ENCODE measurements at regions not wholly inside any gene's neighbourhood (a gene's known extent, or its start where the extent isn't known, plus 50 kb on each side); places are given as distances from the start of the nearest gene placed in this dataset.
"Not testable (repeated sequence)": the region's sequence is repeated elsewhere in the genome, so short reads cannot be mapped to it uniquely, and the experiment has no call there.

DNA sequence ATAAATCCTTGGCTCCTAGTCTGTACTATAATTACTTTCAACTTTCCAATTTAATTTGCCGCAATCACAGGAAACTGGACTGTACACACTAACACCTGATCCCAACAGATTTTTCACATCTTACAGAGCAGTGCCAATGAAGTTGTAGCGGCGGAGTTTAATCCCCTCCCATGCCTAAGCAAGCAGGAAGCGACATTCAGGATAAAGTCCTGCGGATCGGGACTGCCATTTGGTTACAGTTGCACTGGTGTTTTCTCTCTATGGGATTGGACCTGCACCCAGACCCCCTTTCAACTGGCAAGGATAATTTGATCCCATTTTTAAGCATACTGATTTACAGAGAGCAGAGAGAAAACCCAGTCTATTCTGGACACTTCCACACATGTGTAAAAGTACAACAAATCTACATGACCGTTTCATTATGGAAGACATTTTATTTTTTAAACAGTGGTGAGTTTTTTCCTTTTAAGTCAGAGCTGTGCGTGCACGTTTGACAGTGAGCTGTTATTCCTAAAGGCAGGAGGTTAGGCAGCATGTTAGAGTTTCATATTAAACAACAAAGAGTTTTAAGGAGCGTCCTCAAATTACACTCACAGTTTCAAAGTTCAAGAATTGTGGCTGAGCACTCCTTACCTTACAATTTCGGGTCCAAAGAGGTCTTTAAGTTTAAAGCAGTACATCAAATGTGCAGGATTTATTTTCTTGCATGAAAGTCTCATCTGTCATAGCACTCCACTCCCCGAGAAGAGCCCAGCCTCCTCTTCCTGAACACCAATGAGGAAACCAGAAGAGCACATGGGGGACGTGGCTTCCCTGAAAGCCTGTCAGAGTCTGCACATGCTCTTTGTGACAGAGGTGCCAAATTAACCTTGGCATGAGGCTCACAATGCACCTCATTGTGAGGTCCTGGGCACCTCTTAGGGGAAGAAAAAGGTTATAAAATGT lies 141.6 kb upstream of the RFC3 start:
- DNase-seq: no peak

DNA sequence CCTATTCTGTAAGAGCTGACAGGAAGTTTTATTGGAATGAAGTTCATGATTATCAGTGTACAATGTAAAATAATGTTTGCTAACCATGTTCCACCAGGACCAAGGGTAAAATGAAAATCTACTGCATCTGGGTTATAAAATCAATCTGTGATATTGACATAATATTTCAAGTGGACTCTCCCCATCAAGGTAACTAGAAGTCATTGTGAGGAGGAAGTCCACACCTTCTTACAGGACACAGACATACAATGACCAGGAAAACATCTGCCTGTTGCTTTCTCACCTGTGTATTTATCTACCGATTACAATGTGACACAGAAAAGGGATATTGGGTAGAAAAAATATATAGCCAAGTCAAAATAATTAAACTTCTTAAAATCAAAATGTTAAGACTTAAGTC lies 140.7 kb upstream of the RFC3 start:
- DNase-seq: no peak

GRCh38 chr13:33678084-33678483 lies 139.9 kb upstream of the RFC3 start:
- DNase-seq: no peak

- DNase-seq: no peak
Observed at GRCh38 chr13:33678906-33679657, 138.9 kb upstream of the RFC3 start.

DNA sequence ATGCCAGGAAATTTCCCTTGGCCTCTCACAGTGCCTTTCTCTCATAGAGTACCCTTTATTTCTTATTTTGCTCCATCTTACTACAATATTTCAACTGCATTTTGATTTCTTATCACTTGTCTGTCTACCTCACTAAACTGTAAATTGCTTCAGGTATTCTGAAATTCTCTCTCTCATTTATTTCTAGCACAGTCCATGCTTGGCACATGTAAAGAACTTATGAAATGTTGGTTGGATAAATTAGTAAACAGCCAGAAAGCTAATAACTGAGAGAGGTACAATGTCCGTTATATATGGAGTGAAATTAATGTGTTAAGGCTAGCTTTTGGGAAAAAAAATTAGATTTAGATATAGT lies 138.3 kb upstream of the RFC3 start:
- DNase-seq: no peak

GRCh38 chr13:33682020-33682564 lies 135.9 kb upstream of the RFC3 start:
- DNase-seq: no peak

DNA sequence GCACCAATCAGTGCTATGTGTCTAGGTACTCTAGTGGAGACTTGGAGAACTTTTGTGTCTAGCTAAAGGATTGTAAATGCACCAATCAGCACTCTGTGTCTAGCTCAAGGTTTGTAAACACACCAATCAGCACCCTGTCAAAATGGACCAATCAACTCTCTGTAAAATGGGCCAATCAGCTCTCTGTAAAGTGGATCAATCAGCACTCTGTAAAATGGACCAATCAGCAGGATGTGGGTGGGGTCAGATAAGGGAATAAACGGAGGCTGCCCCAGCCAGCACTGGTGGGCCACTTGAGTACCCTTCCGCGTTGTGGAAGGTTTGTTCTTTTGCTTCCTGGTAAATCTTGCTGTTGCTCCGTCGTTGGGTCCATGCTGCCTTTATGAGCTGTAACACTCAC lies 135.3 kb upstream of the RFC3 start:
- DNase-seq: not testable (repeated sequence)

DNA sequence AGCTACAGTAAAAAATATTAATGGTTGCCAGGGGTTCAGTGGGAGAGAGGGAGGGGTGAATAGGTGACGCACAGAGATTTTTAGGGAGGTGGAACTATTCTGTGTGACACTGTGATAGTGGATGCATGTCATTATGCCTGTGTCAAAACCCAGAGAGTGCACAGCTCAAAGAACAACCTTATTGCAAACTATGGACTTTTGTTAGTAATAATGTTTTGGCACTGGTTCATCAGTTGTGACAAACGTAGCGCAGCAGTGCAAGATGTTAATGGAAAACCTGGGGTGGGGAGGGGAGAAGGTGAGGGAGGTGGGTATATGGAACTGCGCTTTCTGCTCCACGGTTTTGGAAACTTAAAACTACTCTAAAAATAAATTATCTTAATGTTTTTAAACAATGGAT lies 134.6 kb upstream of the RFC3 start:
- DNase-seq: no peak

DNA sequence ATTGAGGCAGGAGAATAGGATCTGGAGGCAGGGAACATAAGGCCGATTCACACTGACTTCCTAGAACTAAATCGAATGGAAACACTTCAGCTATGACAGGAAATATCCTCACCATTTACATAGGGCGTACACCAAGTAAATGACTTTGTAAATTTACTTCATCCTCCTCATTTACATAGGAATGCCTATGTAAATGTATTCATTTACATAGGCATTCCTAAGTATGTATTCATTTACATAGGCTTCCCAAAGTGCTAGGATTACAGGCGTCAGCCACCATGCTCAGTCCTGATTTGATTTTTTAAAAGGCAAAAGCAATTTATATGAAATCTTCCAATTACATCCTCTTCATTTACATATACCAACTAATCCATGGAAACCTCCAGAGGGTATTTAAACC lies 133.1 kb upstream of the RFC3 start:
- no peak for DNase-seq

- no peak for DNase-seq
Observed at GRCh38 chr13:33686772-33687480, 131.0 kb upstream of the RFC3 start.

DNA sequence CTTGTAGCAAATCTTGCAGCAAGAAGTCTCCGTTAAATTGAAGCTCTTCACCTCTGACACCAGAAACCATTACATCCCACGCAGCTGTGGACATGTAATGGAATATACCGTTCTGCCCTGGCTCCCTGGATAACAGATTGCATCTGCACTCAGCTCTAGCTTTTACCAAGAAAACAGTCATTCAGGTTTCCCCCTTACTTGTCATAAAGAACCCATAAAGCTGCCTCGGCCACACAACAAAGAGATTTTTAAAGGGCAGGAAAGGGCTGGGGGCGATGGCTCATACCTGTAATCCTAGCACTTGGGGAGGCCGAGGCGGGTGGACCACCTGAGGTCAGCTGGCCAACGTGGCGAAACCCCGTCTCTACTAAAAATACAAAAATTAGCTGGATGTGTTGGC lies 127.6 kb upstream of the RFC3 start:
- DNase-seq: no peak

- DNase-seq: no peak
Observed at GRCh38 chr13:33691980-33692379, 126.0 kb upstream of the RFC3 start.

DNA sequence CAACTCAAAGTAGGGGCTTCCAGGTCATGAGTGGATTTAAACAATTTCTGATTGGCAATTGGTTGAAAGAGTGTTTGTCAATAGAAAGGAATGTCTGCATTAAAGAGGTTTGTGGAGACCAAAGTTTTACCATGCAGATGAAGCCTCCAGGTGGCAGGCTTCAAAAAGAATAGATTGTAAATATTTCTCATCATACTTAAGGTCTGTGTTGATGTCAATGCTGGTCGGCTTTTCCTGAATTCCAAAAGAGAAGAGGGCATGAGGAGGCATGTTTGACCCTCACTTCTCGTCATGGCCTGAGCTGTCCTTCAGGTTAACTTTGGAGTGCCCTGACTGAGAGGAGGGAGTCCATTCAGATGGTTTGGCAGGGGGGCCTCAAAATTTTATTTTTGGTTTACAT lies 125.4 kb upstream of the RFC3 start:
- DNase-seq: no peak

DNA sequence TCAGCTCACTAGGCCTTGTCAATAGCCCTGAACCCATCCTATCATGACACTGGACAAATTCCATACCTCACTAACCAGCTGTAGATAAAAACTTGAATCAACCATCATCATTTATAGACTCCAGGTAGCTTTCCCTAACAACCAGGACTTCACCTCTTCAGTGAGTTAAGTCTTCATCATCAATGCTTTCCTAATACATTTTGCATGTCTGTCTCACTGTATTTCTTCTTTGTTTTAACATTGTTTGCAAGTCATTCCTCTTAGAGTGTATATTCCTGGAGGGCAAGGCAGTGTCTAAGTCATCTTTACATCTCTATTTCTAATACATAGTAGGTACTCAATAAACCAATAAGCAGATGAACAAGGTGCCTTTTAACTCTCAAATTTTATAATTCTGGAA lies 123.4 kb upstream of the RFC3 start:
- DNase-seq: no peak

- DNase-seq: no peak
Observed at GRCh38 chr13:33696530-33696929, 121.4 kb upstream of the RFC3 start.

GRCh38 chr13:33697926-33698325 lies 120.0 kb upstream of the RFC3 start:
- no peak for DNase-seq

- no peak for DNase-seq
Observed at GRCh38 chr13:33707449-33707848, 110.5 kb upstream of the RFC3 start.

DNA sequence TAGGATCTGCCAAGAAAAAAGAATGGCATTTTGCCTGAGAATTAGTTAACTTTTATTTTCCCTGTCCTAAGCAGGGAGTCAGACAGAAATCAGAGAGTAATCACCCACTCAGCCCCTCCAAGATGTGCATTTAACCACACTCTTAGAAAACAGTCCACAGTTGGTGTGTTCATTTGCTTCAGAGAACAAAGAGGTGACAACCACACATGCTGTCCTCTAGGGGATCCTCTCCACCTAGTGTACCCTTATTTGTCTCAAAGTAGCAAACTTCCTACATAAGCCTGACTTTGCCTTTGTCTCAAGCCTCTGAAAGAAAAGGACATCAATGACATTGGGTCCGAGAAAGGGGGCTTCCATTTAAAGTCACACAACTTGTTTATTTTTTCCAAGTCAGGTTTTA lies 107.0 kb upstream of the RFC3 start:
- DNase-seq: no peak

- DNase-seq: no peak
Observed at GRCh38 chr13:33711436-33711835, 106.5 kb upstream of the RFC3 start.

GRCh38 chr13:33717775-33718174 lies 100.2 kb upstream of the RFC3 start:
- DNase-seq: no peak

DNA sequence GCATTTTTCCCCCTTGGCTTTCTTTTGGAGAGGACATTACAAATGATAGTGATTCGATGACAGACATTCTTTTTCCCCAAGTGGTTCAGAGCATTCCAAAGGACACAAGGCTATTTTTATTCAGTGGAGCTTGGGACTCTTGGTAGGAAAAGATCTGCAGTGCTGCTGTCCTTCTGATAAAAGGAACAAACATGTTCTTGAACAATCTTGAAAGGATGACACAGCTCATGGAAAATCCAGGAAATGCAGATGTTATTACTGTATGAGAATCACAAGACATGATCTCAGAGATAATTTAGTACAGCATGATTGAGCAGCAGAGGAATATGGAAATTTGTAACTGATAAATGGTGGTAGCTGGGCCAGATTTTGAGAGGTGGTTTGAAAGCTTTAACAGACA lies 96.2 kb upstream of the RFC3 start:
- DNase-seq: no peak

GRCh38 chr13:33722216-33722915 lies 95.6 kb upstream of the RFC3 start:
- DNase-seq: no peak

GRCh38 chr13:33723365-33723764 lies 94.6 kb upstream of the RFC3 start:
- no peak for DNase-seq

All from SIG-M5 (cell line).